Gastrocnemius medialis (tissue), 4 donors: ENCODE measurements at regions not wholly inside any gene's neighbourhood (a gene's known extent, or its start where the extent isn't known, plus 50 kb on each side); places are given as distances from the start of the nearest gene placed in this dataset.

Experiments
- POLR2A ChIP-seq, 2 donors: fragments of 450-650 bp; IDR thresholded peaks; one replicate each; pipeline ENCODE4 v1.6.1; 2017; ENCODE audit warnings: antibody characterized with exemption in 2 of 2, mild to moderate bottlenecking in 2 of 2, moderate library complexity in 2 of 2
- TF ChIP-seq, protein P1 (sequence below), 5 experiments: fragments of 450-650 bp in 3 of 5; fragments of 200-600 bp in 2 of 5; sonication (generic) in 2 of 5; IDR thresholded peaks in 4 of 5; conservative IDR thresholded peaks in 1 of 5; 1 replicate in 4 of 5; 2 replicates in 1 of 5; pipeline ENCODE4 v1.5.1; 2016 to 2019; ENCODE audit warnings: antibody characterized with exemption in 5 of 5, mild to moderate bottlenecking in 3 of 5, moderate library complexity in 3 of 5

GRCh38 chr2:16252891-16253290, 312.5 kb downstream of the MYCN start:
- TF ChIP-seq, protein P1, sequence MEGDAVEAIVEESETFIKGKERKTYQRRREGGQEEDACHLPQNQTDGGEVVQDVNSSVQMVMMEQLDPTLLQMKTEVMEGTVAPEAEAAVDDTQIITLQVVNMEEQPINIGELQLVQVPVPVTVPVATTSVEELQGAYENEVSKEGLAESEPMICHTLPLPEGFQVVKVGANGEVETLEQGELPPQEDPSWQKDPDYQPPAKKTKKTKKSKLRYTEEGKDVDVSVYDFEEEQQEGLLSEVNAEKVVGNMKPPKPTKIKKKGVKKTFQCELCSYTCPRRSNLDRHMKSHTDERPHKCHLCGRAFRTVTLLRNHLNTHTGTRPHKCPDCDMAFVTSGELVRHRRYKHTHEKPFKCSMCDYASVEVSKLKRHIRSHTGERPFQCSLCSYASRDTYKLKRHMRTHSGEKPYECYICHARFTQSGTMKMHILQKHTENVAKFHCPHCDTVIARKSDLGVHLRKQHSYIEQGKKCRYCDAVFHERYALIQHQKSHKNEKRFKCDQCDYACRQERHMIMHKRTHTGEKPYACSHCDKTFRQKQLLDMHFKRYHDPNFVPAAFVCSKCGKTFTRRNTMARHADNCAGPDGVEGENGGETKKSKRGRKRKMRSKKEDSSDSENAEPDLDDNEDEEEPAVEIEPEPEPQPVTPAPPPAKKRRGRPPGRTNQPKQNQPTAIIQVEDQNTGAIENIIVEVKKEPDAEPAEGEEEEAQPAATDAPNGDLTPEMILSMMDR (IDR thresholded peaks at IDR 0.05 in 4 of 5, conservative IDR thresholded peaks at IDR 0.05 in 1 of 5): no peak
- no peak for TF ChIP-seq POLR2A (IDR thresholded peaks at IDR 0.05)
